Natural killer cell (primary cell): ENCODE measurements at regions not wholly inside any gene's neighbourhood (a gene's known extent, or its start where the extent isn't known, plus 50 kb on each side); places are given as distances from the start of the nearest gene placed in this dataset.

Source experiments
- ATAC-seq, 3 donors: fragments of 150-1000 bp in 2 of 3; fragments of 200-7000 bp in 1 of 3; cut with Tn5 transposase; 1 replicate in 1 of 3; 2 replicates in 2 of 3; pipeline ENCODE4 v1.10.0; 2021; ENCODE audit warnings: mild to moderate bottlenecking in 2 of 3, moderate library complexity in 2 of 3
- DNase-seq, 2 donors: peaks; one replicate each; pipeline versions ENCODE4 v3.0.0 to v3.0.0-alpha.2; 2013 to 2021; ENCODE audit warnings: mixed read lengths in 1 of 2
- H3K27ac ChIP-seq: one replicate; pipeline ENCODE4 v1.5.1; 2013; ENCODE audit warnings: mild to moderate bottlenecking, low read length
- H3K27me3 ChIP-seq: one replicate; pipeline ENCODE4 v1.6.1; 2013; ENCODE audit warnings: low read length; ENCODE audit not compliant: control insufficient read depth, insufficient read depth
- H3K36me3 ChIP-seq: one replicate; pipeline ENCODE4 v1.6.1; 2013; ENCODE audit warnings: low read length; ENCODE audit not compliant: control insufficient read depth, insufficient read depth
- H3K4me1 ChIP-seq: one replicate; pipeline ENCODE4 v1.6.1; 2013; ENCODE audit warnings: low read length; ENCODE audit not compliant: control insufficient read depth, insufficient read depth
- H3K4me3 ChIP-seq: one replicate; pipeline ENCODE4 v1.5.1; 2013; ENCODE audit warnings: low read length
- H3K9me3 ChIP-seq: one replicate; pipeline ENCODE4 v1.6.1; 2013; ENCODE audit warnings: low read length; ENCODE audit not compliant: control insufficient read depth, insufficient read depth
- H3K27ac Mint-ChIP-seq, 2 donors: one replicate each; pipeline ENCODE4 v1.8.0; 2022; ENCODE audit warnings: mild to moderate bottlenecking in 2 of 2, mixed read lengths in 2 of 2, moderate library complexity in 1 of 2
- H3K27me3 Mint-ChIP-seq, 2 donors: one replicate each; pipeline ENCODE4 v1.8.0; 2022; ENCODE audit warnings: low read depth in 2 of 2, mixed read lengths in 2 of 2
- H3K36me3 Mint-ChIP-seq: one replicate; pipeline ENCODE4 v1.8.0; 2022; ENCODE audit warnings: mixed read lengths
- H3K4me1 Mint-ChIP-seq, 2 donors: one replicate each; pipeline ENCODE4 v1.8.0; 2022; ENCODE audit warnings: mixed read lengths in 2 of 2
- H3K4me3 Mint-ChIP-seq: one replicate; pipeline ENCODE4 v1.8.0; 2022; ENCODE audit warnings: mild to moderate bottlenecking, moderate library complexity, mixed read lengths
- H3K9me3 Mint-ChIP-seq, 2 donors: one replicate each; pipeline ENCODE4 v1.8.0; 2022; ENCODE audit warnings: mixed read lengths in 2 of 2
- CTCF ChIP-seq: fragments of 200-600 bp; IDR thresholded peaks from one replicate; pipeline ENCODE4 v1.8.0; 2022; ENCODE audit warnings: antibody characterized with exemption
- WGBS: methylation state at CpG from one replicate; pipeline ENCODE4 v1.1.7; 2013; ENCODE audit warnings: missing lambda C conversion rate; ENCODE audit not compliant: insufficient coverage; 5-methylcytosine and 5-hydroxymethylcytosine counted together
- intact Hi-C: fragments of 100-400 bp; cut with micrococcal nuclease; formaldehyde crosslinking; loops from one replicate; pipeline ENCODE4 v1.14.2; 2022

DNA sequence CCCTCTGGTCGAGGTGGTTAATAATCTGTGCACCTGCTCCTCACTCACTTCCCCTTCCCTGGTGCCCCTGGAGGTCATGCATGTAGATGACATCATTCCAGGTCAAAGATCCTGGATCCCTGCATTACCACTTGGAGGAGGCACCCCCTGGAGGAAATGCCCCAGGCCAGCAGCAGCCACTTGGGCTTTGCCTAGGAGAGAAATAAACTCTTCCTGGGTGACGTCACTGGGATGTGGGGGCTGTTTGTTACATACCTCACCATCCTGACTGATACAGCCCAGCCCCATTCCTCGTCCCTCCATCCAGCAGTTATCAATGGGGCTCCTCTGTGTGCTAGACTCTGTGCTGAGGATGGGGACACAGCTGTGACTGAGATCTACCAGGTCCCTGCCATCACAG lies 433.6 kb downstream of the PTPRU start:
- no peaks in the 10 kb centered on the region for H3K36me3 ChIP-seq
- no peak for TF ChIP-seq CTCF
- Mint-ChIP-seq H3K36me3 (no peaks in the 10 kb centered on the region), H3K27me3 (peaks cover 17 to 32% of the 10 kb centered on the region in 2 donors), H3K27ac (no peak overlapping the region), H3K4me3 (no peak overlapping the region), H3K9me3 (no peaks in the 10 kb centered on the region), H3K4me1 (no peaks in the 10 kb centered on the region)
- no peaks in the 10 kb centered on the region for H3K9me3 ChIP-seq
- intact Hi-C loops, result no loop called here
- DNase-seq (peak in 1 of 2 donors; percentile 7), ATAC-seq (no peak)
- no peak overlapping the region for H3K27ac ChIP-seq
- 57% methylated on average over 3 of the region's 3 CpGs for WGBS
- H3K4me1 ChIP-seq, result no peaks in the 10 kb centered on the region
- H3K4me3 ChIP-seq, result no peak overlapping the region
- peaks cover 5% of the 10 kb centered on the region for H3K27me3 ChIP-seq

- no peaks in the 10 kb centered on the region for H3K4me1 Mint-ChIP-seq
- no peak for ATAC-seq
- peaks cover 20 to 37% of the 10 kb centered on the region in 2 donors for H3K27me3 Mint-ChIP-seq
- Histone ChIP-seq H3K36me3 (no peaks in the 10 kb centered on the region), H3K27ac (no peak overlapping the region), H3K4me3 (no peak overlapping the region), H3K27me3 (peaks cover 5% of the 10 kb centered on the region), H3K9me3 (no peaks in the 10 kb centered on the region), H3K4me1 (no peaks in the 10 kb centered on the region)
- intact Hi-C loops, result no loop called here
- no peaks in the 10 kb centered on the region for H3K36me3 Mint-ChIP-seq
- no peak overlapping the region for H3K27ac Mint-ChIP-seq
- H3K4me3 Mint-ChIP-seq, result no peak overlapping the region
- H3K9me3 Mint-ChIP-seq, result no peaks in the 10 kb centered on the region
- TF ChIP-seq CTCF, result no peak
- WGBS, result 77% methylated on average over 10 of the region's 10 CpGs
- DNase-seq, result no peak
Observed at GRCh38 chr1:29669158-29669871, 433.0 kb downstream of the PTPRU start.

GRCh38 chr1:29668551-29669157 lies 432.3 kb downstream of the PTPRU start:
- no peak for TF ChIP-seq CTCF
- no peaks in the 10 kb centered on the region for H3K9me3 ChIP-seq
- no peak overlapping the region for H3K27ac ChIP-seq
- no peak for ATAC-seq
- Mint-ChIP-seq H3K9me3 (no peaks in the 10 kb centered on the region), H3K4me1 (no peaks in the 10 kb centered on the region), H3K27ac (no peak overlapping the region), H3K27me3 (peaks cover 20 to 37% of the 10 kb centered on the region in 2 donors), H3K4me3 (no peak overlapping the region), H3K36me3 (no peaks in the 10 kb centered on the region)
- no peak for DNase-seq
- no peak overlapping the region for H3K4me3 ChIP-seq
- intact Hi-C loops, result no loop called here
- H3K36me3 ChIP-seq, result no peaks in the 10 kb centered on the region
- no peaks in the 10 kb centered on the region for H3K4me1 ChIP-seq
- peaks cover 5% of the 10 kb centered on the region for H3K27me3 ChIP-seq
- WGBS, result 79% methylated on average over 7 of the region's 7 CpGs

GRCh38 chr1:29667951-29668350 lies 431.6 kb downstream of the PTPRU start:
- no peak overlapping the region for H3K4me3 Mint-ChIP-seq
- no peak for ATAC-seq
- peaks cover 23 to 44% of the 10 kb centered on the region in 2 donors for H3K27me3 Mint-ChIP-seq
- H3K36me3 Mint-ChIP-seq, result no peaks in the 10 kb centered on the region
- no peak for TF ChIP-seq CTCF
- no peaks in the 10 kb centered on the region for H3K4me1 ChIP-seq
- H3K4me1 Mint-ChIP-seq, result no peaks in the 10 kb centered on the region
- intact Hi-C loops, result no loop called here
- no peak overlapping the region for H3K27ac ChIP-seq
- no peak overlapping the region for H3K4me3 ChIP-seq
- H3K27ac Mint-ChIP-seq, result no peak overlapping the region
- H3K36me3 ChIP-seq, result no peaks in the 10 kb centered on the region
- no peaks in the 10 kb centered on the region for H3K9me3 Mint-ChIP-seq
- WGBS, result 79% methylated on average over 2 of the region's 2 CpGs
- no peaks in the 10 kb centered on the region for H3K9me3 ChIP-seq
- no peak for DNase-seq
- peaks cover 5% of the 10 kb centered on the region for H3K27me3 ChIP-seq
